Stimulated activated CD4-positive, alpha-beta T cell treated with anti-CD3 and anti-CD28 coated beads, TNF-alpha, amount 100 ng/mL, for 24 hours (primary cell): ENCODE measurements at regions not wholly inside any gene's neighbourhood (a gene's known extent, or its start where the extent isn't known, plus 50 kb on each side); places are given as distances from the start of the nearest gene placed in this dataset.

ENCODE experiments used
- DNase-seq, 3 experiments: peaks; one replicate each; pipeline ENCODE4 v3.0.0-alpha.2; 2020; ENCODE audit warnings: low read depth in 3 of 3

DNA sequence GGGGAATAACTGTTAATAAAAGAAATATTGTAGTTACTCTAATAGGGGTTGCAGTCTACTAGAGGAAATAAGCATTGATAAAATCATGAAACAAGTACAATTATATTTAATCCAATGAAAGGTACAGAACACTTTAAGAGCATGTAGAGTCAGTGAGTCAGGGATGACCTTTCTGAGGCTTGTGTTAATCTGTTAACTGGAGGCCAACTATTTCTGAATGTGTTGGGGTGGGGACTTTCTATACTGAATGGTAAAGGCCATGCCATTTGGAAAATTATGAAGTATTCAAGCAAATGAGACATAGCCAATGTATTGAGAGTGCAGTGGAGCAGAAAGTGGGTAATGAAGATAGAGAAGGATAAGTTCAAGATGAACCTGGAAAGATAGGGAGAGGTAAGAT lies 646.2 kb downstream of the ADGRL2 start:
- DNase-seq: no peak

DNA sequence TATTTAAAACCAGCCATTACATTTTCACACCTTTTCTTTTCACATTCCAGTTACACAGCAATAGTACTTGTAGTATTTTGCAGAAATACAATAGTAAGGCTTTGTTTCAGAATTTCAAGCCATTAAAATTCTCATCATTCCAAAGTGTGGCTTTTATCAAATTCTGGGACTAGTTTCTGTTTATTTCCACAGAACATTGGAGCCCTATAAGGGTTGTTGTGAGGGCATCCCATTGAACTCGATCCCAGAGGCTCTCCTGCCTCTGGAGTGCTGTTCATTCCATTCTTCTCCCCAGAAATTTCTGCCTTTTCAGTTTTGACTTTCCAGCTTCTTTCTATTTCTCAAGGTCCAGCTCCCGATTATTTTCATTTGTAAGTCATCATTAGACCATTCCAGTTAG lies 645.5 kb downstream of the ADGRL2 start:
- DNase-seq: no peak

DNA sequence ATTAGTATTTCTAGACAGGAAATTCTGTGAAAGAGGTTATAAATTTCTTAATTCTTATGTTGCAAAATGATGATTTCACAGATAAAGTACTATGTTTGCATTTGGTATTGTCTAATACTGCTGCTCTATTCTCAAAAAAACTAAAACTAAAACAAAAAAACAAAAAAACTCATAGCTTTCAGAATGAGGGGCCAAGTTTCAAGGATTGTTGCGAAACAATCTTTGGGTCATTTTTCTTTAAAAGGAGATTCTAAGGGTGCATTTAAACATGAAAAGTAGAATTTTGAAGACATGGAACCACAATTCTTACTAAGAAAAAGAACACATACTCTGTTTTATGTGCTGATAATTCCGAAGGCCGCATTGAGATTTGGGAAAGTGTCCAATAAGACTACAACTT lies 645.1 kb downstream of the ADGRL2 start:
- no peak for DNase-seq

DNA sequence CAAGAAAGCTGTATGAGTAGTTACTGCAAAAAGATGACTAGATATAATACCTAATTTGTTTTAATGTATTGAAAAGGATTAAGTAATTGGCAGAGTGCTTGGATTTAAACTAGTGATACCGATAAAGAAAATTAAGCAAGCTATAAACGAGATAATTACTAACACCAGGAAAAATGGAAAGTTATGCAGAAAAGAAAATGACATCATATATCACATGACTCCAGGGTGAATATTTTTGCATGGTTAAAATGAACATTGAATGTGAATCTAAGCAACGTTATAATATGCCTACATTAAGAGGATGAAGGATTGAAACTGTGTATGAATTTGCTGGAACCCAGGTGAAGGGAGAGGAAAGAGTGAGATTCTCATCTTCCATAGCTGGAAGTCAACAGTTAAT lies 644.4 kb downstream of the ADGRL2 start:
- no peak for DNase-seq

DNA sequence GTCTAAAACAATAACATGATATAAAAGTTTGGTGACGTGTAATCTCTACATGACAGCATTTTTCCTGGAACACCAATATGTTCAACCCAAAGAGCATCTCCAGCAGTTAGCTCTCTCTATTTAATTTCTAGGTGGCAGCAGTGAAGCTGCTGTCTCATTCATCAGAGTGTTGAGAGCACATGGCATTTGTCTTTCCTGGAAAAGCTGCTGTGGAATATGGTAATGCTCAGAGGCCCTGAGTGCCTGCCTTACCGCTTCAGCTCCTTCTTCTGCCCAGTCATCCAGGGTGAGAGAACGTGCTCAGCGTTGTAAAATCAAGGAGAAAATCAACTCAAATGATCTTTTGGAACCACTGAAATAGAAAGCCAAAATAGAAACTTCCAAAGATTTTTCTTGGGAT lies 640.7 kb downstream of the ADGRL2 start:
- no peak for DNase-seq

DNA sequence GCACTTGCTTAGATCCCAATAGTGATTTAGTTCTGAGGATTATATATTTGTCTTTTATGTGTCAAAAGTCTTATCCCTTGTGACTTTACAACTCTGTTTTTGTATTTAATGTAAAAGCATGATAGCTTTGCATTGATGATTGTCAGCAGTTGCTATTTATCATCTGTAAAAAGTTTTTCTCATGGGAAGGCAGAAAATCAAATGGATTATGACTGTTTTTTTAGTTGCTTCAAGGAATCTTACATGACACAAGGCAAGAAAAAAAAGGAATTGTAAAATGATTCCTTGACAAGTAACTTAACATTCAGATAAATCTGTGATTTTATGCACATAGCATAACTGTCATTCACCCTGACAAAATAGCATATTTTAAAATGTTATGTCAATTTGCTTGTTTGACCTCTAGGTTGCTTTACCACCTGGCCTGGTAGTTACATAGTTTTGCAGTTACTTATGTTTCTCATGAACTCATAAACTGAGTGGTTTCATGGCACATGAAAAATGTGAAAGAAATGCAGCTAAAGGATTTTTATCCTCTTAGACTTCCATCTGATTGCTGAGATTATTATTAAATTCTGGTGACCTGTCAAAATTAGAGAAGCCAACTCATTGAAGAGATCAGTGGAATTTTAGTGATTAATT lies 622.6 kb downstream of the ADGRL2 start:
- DNase-seq: no peak

DNA sequence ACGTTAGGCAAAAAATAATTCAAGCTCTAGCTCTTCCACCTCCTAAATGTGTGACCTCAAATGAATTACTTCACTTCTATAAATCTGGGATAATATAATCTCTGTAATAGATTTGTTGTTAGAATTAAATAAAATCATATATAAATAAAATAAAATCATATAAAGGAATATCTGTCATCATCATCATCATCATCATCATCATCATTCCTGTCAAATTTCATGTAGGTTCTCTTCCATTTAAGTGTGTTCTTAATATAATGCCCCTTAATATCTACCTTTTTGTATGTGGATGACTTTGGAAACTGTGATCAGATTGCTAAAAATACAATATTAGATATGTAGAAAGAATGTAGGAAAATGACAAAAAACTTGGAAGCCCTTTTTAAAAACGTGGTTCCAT lies 621.0 kb downstream of the ADGRL2 start:
- DNase-seq: no peak

DNA sequence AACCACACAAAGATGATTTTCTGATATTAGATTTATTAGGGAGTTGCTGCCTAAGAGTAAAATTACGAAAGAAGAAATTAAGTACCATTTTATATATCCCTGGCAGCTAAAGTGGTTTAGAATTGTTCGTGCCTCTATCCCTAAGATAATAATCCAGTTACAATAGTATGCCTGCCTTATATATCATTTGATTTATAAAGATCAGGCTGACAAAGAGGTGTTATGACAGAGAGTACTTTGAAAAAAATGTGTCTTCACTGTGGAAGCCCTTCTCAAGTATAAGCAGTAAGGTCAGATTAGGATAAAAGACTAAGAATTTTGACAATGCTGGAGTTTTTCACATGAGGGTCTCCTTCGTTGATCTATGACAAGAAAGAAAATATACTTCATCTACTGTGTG lies 619.9 kb downstream of the ADGRL2 start:
- no peak for DNase-seq

DNA sequence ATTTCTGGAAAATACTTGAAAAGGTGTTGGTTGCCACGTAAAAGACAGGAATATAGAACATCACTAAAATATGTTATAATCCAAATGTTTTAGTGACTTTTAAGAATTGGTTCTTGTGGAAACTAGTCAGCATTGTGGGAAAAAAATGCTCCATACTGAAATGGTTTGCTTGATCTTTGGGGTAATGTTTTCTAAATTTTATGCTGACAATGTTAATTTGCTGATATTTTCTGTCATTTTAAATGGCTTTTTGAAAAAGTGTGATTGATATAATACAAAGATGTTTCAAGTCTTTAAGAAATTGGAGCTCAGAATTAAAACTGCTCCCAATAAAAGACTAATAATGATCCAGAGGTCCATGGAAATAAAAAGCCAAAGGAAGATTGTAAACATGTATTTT lies 610.9 kb downstream of the ADGRL2 start:
- DNase-seq: no peak

DNA sequence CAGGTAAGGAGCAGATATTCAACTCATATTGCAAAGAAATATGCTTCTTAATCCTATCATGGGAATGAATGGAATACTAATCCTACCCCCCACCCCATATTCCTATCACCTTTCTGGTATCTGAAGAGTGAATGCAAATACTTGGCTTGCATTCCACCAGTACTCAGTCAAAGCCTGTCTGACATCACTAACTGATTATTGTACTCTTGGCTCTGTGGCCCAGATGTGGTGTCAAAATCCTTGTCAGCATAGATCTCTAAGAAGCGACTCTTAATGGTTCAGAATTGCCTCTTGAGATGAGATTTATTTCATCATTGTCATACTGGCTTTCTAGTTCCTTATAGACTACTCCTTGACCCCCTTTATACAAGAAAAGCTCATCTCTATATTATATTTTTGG lies 604.6 kb downstream of the ADGRL2 start:
- no peak for DNase-seq

DNA sequence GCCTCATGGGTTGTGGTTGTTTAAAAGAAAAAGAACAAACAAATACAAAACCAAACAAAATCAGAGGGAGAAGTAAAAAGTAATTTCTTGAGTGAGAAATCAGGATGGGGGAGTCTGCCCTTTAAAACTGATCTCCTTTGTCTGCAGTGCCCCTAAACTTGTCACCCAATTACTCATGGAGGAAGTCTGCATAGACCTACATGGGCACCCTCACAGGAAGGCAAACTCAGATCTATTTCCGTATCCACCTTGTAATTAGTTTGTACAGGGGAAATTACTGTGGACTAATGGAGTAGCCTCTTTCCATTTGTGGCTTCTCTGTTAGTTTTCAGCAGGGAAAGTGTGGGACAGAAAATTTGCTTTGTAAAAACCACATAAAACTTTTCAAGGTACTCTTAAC lies 600.4 kb downstream of the ADGRL2 start:
- DNase-seq: no peak

DNA sequence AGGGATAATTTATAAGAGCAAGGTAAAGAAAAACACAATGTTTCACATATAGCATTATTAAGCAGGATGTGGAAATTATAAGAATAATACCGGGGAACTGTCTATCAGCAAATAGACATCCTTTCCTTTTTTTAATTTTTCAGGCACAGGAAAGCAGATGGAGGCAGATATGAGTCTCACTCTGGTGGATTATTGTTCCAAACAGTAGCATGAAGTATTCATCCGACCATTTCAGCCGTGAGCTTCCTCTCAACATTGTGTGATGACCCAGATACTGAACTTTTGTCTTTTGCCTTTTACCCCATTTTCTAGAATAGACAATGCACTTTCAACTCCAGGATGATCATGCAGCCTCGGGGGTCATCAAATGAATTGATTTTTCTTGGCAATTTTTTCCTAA lies 599.8 kb downstream of the ADGRL2 start:
- no peak for DNase-seq

DNA sequence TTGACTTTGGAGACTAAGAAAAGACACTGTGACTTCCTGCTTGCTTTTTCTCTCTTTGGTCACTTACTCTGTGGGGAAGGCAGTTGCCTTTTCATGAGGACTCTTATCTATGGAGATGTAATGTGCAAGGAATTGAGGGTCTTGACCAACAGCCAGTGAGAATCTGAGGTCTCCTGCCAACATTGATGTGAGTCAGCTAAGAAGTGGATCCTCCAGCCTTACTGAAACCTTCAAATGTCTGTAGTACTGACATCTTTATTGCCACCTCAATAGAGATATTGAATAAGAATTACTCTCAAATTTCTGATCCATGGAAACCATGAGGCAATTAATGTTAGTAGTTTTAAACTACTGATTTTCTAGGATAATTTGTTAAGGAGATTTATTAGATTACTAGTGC lies 598.4 kb downstream of the ADGRL2 start:
- no peak for DNase-seq

DNA sequence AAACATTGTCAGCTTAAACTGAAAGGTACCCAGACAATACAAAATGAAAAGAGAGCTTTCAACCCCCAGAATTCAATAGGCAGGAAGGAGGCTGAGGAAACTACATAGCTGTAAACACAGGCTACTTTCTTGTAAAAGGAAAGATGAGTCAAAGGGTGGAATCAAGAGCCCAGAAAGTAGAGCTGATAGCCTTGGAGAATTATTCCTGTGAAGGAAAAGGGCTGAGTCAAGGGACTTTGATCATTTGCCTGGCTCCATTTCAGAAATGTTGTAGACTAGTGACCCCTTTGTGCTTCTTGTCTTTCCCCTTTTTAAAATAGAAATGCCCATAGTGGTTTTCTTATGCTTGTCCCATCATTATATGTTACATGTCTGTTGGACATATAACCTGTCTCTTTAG lies 597.6 kb downstream of the ADGRL2 start:
- no peak for DNase-seq

DNA sequence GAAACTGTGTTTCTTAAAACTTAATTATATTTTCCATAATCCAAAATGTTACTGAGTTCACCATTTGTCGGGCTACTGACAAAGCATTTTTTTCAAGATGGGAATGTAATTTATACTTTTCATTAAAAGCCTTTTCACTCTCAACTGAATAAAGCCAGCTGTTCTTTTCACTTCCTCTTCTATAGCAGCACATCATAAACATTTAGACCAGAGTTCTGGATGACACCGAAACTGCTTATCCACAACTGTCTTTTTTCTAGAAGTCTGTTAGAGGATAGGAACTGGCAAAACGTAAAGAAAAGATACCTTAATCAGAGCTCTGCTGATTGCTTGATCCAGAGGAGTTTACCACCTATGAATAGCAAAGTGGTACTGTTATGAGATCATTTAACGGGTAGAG lies 594.7 kb downstream of the ADGRL2 start:
- DNase-seq: no peak

DNA sequence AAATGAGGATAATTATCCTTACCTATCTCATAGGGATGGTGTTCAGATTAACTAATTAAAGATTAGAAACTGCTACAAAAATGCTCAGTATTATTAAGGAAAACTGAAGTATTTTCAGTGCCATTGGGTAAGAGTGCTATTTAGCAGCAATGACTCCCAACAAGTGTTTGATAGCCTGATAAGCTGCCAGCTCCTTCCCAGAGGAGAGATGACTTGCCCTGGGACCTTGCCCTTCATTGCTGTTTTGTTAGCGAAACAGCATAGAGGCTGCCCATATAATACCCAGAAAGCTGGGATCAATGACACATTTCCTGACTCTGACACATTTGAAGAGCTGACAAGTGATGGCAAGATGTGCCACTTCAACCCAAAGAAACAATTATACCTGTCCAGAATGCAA lies 592.2 kb downstream of the ADGRL2 start:
- DNase-seq: no peak

DNA sequence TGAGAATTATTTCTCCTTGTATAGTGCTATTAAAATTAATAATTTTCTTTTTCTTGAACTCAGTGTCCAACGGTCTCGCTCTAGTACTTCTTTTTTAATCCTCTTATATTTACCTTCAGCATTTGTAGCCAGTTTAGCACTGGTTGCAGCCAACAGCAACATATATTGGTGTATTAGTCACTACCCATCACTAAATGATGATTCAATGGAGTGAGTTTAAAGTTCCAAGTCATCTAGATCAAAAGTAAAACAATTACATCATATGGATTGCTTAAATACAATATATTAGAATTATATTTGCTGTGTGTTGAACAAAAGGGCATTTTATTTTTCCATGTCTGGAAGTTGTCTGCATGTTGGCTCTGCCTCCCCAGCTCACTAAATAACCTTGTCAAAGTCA lies 591.8 kb downstream of the ADGRL2 start:
- DNase-seq: no peak

DNA sequence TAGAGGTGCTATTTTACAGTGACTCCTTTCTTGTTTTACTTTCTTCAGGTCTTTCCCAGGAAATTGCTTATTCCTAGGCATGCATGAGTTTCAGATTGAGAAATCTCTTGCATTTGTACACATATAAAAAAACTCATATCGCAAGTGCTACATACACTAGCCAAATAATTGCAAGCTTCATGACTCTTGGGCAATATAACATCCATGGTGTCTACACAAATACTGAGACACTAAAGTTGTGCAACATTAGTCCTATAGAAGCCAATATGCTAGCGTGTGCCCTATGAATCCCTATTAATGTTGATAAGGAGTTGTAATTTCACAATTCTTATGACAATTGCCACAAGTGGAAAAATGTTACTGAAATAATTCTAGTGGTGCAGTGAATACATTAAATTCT lies 591.0 kb downstream of the ADGRL2 start:
- DNase-seq: no peak

DNA sequence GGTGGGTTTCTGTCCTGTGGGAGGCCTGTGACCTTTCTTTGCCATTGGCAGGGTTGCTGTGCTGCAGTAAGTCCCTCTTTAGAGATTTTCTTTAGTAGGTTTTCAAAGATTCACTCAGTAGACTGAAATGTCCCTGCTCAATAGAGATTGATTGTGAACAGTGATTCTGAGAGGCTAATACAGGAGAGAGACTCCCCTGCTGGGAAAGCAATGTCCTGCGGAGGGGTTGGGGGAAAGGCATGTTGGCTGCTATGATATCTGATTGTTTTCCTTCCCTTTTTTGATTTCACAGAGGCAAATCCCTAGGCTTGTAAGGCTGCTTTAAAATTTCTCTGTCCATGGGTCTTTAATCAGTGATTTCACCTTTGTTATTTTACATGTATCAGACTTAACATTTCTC lies 589.9 kb downstream of the ADGRL2 start:
- no peak for DNase-seq

DNA sequence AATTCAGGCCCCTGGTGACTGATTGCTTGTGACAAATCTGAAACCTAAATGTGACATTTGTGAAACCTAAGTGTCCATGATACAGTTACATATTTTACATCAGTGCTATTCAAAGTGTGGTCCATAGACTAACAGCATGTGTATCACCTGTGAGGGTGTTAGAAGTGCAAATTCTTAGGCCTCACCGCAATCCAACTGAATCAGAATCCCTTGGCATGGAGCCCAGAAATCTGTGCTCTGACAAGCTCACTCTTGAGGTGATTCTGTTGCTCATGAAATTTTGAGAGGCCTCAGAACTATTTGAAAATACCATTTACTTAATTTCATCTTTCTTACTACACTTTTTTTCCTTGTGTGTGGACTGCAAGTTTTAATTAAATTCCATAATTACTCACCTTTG lies 587.9 kb downstream of the ADGRL2 start:
- no peak for DNase-seq

DNA sequence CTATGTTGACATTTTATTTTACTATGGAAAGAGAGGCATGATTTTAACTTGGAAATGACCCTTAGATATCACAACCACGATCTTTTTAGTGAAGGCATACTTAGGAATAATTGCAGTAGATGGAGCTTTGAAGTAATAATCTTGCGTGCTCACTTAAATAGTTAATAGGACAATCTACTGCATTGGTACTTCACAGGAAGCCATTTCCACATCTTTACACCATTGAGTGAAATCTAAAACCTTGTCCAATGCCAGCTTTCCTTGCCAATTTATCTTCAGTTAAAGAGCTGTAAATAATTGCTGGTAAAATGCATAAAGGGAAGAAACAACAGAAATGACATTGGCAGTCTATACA lies 586.3 kb downstream of the ADGRL2 start:
- DNase-seq: no peak

DNA sequence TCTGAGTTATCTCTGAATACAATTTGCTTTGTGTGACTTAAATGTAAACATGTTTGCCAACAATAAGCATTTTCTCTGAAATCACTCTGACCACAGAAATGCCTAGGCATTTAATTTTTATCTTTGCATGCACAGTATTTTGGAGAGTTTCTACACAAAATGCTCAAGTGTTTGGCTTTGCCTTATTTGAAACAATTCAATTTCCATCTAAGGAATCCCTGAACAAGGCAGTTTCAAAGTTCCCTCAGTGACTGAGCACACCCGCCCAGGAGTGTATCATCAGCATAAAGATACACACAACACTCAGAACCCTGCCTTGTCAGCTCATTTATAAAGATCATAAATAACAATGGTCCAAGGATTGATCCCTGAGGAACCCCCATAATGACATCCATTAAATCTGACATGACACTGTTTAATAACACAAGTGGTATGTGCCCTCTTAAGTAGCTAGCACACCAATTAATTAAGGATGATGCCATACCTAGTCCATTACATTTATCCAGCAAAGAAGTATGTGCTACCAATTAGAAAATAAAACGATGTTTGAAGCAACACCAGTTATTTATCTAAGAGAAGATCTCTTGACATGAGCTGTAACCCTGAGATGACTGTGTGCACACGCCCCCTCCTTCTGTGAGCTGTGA lies 585.8 kb downstream of the ADGRL2 start:
- no peak for DNase-seq

DNA sequence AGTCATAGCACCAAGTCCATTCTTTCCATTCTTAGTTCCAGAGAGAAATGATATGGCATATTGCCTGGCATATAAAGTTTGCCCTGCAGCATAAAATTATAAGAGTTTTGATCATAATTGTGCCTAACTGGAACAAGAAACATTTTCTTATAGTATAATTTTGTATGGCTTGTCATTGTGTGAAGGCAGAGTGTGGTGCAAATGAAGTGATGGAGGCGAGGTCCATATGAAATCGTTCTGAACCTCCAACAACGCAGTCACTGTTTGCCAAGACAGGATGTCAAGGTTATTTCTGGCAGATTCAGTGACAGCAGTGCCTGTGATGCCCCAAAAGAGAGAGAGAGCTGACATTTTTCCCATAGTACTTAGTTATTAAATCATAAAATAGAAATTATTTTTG lies 584.0 kb downstream of the ADGRL2 start:
- DNase-seq: no peak

DNA sequence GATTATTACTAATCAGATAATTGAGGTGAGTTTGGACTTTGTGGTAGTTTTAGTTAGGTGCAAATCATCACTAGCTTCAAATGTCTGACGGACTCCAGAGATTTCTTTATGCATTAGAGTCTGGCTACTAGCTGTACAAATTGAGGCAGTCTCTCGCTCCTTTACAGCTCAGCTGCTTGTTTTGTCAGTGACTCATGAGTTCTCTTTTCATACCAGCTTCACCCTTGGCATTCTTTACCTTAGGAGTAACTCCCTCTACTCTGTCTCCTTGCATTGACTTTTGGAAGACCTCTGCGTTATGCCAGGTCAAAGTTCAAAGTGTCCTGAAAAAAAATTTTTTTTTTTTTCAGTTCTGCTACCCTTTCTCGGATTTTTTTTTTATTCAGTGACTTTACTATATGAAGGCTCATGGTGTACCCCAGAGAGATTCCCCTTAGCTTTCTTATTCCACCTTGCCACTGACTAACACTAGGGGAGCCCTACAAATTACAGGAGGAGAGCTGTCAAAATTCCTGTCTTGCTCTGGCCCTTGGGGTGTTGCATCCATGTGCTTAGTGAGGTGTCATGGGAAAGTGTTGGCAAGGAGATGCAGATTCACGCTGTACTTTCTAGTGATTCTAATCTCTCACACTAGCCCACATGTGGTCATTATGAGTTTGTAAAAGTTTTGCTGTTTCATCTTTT lies 576.6 kb downstream of the ADGRL2 start:
- DNase-seq: no peak
